DMS53 (cell line): ENCODE measurements at regions not wholly inside any gene's neighbourhood (a gene's known extent, or its start where the extent isn't known, plus 50 kb on each side); places are given as distances from the start of the nearest gene placed in this dataset.
"Not testable (repeated sequence)": the region's sequence is repeated elsewhere in the genome, so short reads cannot be mapped to it uniquely, and the experiment has no call there.

ENCODE experiments used
- DNase-seq: peaks from one replicate; lab custom pipeline; 2025; lab: John Stamatoyannopoulos, UW

- no peak for DNase-seq
Observed at GRCh38 chrX:42832764-42833549, 55.0 kb upstream of the PPP1R2C start.

- DNase-seq: not testable (repeated sequence)
Observed at GRCh38 chrX:42833550-42833940, 55.6 kb upstream of the PPP1R2C start.

DNA sequence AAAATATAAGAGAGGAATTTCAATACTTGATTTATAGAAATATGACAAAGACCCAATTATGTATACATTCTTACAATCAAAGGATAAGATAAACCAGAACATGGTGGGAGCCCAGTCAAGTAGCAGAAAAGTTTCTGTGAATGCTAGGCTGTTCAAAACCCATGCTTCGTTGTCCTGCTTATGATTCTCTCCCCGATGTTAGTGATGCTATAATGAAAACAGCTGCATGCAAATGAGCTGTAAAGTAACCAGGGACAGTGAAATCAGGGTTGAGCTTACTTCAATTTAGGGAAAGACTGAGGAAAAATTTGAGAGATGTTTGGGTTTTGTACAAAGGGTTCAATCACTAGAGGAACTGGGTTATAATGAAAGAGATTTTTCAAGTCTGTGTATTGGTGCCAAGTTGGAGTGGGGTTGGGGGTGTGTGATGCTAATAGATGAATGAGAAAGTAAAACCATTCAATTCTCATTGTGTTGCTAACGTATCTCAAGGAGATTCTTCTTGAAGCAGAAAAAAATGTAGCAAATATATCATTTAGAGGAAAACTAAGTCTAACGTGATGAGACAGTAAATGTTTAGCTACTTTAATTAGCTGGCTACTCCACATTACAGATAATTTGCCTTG is 59.3 kb upstream of the PPP1R2C start:
- no peak for DNase-seq

GRCh38 chrX:42837747-42838146 is 59.8 kb upstream of the PPP1R2C start:
- DNase-seq: no peak

- DNase-seq: no peak
Observed at GRCh38 chrX:42839632-42840031, 61.7 kb upstream of the PPP1R2C start.

DNA sequence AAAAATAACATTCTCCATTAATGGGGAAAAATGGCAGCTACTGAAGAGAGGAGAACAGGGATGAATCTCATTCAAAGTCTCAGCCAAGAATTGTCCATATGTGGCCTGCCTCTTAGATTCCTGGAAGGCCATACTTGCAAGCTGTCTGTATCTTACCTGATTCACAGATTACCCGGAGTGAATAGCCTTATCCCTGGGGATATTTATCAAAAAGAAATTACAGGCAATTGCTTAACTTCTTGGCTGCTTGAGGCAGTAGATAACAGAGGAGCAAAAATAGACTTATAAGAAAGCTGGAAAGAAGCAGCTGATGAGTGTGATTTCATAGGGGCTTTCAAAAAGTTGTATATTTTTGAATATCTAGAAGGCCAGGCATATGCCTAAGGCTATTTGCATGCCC is 68.8 kb upstream of the PPP1R2C start:
- DNase-seq: no peak

GRCh38 chrX:42855259-42855658 is 77.3 kb upstream of the PPP1R2C start:
- no peak for DNase-seq

DNA sequence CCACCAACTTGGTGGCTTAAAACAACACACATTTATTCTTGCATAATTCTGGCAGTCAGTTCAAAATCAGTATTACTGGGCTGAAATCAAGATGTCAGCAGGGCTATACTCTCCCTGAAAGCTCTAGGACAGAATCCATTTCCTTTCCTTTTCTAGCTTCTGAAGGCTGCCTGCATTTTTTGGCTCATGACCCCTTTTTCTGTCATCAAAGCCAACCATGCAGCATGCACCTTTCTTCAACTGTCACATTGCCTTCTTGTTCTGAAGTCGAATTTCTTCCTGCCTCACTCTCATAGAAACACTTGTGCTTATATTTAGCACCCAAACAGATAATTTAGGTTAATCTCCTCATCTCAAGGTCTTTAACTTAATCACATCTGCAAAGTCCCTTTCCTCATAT is 79.8 kb upstream of the PPP1R2C start:
- no peak for DNase-seq

DNA sequence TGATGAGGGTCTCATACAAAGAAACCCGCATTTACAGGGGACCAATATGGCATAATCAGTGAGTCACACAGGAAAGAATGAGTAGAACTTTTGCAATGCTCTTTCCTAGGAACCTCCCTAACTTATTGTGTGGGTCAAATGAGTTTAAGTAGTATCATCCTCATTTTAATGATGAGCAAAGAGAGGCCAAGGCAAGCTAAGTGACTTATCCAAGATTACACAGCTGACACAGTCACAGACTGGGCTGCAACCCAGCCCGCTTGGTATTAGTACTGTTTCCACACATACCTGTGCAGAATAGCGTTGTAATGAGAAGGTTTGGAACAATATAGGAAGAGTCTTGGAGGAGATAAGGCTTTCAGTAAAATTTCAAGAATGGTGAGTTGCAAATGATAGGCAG is 91.0 kb upstream of the PPP1R2C start:
- DNase-seq: no peak

GRCh38 chrX:42869659-42870476 is 91.9 kb upstream of the PPP1R2C start:
- no peak for DNase-seq

DNA sequence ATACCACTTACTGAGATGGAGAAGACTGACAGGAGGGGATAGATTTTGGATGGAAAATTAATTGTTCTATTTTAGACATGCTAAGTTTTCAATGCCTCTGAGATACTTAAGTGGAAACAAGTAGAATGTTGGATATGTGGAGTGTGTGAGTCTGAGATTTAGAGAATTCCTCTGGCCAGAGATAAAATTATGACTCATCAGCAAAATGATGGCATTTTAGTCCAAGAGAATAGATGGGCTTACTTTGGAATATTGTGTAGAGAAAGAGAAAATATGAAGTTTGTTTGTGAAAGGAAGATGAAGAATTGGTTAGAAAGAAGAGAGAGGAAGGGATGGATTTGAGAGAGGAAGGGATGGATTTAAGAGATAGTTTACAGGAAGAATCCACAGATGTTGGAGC is 108.6 kb upstream of the PPP1R2C start:
- no peak for DNase-seq

DNA sequence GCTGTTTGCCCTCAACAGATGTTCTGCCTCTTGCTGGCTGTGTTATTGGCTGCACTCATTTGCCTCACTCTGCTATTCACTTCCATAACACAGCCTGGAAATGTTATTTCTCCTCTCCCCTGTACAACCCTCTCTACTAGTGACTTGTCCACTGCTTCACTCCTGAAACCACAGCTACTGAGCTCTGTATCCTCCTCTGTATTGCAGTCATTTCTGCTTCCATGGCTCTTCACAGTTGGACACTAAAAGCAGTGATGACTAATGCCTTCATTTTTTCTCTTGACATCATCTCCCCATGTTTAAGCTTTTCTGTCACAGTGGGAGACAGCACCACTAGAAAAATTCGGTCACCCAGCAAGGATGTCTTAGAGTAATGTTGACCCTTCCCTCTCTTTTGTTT is 123.0 kb upstream of the PPP1R2C start:
- no peak for DNase-seq

GRCh38 chrX:42902513-42902912 is 124.5 kb upstream of the PPP1R2C start:
- no peak for DNase-seq

- DNase-seq: no peak
Observed at GRCh38 chrX:42920752-42921151, 142.8 kb upstream of the PPP1R2C start.

GRCh38 chrX:42930071-42930470 is 152.1 kb upstream of the PPP1R2C start:
- DNase-seq: no peak

DNA sequence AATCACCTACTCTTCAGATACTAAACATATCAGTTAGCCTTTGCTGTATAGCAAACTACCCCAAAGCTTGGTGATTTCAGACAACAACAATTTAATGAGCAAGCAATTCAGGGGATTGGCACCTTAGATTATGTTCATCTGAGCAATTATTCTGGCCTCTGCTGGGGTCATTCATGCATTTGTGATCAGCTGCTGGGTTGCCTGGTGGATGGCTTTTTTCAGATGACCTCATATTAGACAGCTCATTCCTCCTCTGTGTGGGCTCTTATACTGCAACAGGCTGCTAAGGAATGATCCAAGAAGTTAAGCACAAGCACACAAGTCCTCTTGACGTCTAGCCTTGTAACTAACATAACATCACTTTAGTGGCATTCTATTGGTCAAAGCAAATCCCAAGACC is 153.0 kb upstream of the PPP1R2C start:
- no peak for DNase-seq

DNA sequence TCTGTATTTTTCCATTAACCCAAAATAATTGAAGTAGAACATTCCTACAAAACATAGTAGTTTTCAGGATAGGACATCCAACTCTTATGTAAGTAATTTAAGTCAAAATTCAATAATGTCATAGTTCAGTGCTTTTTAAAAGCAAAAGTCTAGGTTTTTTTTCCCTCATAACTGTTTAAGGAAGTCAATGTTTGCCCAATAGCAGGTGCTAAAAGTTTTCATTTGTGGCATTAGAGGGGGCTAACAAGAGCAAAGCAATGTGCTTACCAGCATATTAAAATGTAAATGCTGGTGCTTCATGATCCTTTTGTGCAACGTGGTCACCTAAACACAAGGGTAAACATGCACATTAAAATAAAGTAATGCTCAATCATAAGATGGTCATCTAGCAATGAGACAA is 155.2 kb upstream of the PPP1R2C start:
- DNase-seq: no peak

DNA sequence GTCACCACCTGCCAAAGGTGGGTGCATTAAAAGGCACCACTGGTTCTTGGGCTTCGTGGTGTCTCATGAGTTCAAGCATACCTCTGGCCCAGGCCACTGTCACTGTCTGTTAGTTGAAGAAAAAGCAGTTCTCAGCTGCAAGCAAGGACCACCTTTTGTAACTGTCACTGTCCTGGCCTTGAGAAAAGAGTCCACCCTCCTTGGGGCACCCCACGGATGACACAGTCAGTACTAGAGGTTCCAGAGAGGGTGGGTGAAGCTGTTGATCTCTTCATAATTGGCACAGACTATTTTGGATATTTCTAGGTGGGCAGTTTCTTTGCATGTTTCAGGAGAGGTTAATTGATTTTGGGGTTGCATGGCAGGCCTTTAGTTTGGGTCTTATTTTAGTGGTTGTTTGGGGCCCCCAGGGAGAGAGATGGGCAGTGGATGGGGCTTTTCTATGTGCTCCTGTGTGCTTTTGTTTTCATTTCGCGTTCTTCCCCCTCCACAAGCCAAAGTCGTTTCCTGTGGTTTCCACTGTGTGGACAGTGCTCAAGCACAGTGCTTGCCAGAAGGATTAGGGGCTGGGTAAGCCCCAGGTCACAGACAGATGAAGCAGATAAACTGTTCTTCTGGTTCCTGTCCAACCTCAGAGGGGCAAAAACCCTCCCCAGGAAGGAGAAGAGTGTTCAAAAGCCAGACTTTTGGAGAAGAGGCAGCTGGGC is 156.2 kb upstream of the PPP1R2C start:
- no peak for DNase-seq

GRCh38 chrX:42941671-42942070 is 163.7 kb upstream of the PPP1R2C start:
- DNase-seq: no peak

GRCh38 chrX:42943051-42943974 is 165.3 kb upstream of the PPP1R2C start:
- DNase-seq: no peak

DNA sequence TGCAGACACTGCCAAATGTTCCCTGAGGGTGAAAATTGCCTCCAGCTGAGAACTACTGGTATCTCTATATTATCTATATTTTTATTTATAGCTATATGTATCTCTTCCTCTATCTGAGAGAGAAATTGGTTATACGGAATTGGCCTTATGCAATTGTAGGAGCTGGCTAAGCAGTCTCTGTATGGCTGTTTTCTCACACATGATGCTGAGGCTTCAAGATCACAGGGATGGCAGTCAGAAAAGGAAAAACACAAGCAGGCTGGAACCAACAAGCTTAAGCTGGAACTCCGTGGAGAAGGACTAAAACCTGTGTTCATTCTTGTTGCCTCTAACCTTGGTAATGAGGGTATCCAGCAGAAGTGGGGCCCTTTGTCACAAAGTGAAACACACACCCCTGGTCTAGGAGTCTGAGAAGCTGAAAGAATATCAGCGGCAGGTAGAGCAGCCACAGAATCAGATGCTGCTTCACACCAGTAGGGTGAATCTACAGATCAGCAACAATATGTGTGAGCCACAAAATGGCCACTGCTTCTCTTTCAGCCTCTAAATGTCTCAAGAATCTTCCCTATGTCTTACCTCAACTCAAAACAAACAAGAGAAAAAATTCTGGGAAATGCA is 166.5 kb upstream of the PPP1R2C start:
- DNase-seq: no peak
